ENCODE measurements at regions not wholly inside any gene's neighbourhood (a gene's known extent, or its start where the extent isn't known, plus 50 kb on each side); places are given as distances from the start of the nearest gene placed in this dataset.

DNA sequence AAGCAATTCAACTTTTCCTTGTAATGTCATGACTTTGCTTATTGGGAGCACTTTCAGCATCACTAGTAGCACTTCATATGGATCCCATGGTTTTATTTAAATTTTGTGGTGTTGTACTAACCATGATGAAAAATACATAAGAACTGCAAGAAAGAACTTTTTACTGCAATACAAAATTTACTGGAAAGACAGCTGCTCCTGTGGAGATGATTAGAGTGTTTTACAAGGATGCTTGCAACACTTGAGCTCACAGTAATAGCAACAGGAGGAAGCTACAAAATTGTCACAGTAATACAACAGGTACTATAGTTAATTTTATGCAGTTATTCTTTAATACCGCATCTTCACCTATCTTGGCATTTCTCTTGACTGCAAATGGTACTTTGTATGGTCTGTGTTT, 158.3 kb upstream of the TSLP start:
- TF ChIP-seq, protein P1, sequence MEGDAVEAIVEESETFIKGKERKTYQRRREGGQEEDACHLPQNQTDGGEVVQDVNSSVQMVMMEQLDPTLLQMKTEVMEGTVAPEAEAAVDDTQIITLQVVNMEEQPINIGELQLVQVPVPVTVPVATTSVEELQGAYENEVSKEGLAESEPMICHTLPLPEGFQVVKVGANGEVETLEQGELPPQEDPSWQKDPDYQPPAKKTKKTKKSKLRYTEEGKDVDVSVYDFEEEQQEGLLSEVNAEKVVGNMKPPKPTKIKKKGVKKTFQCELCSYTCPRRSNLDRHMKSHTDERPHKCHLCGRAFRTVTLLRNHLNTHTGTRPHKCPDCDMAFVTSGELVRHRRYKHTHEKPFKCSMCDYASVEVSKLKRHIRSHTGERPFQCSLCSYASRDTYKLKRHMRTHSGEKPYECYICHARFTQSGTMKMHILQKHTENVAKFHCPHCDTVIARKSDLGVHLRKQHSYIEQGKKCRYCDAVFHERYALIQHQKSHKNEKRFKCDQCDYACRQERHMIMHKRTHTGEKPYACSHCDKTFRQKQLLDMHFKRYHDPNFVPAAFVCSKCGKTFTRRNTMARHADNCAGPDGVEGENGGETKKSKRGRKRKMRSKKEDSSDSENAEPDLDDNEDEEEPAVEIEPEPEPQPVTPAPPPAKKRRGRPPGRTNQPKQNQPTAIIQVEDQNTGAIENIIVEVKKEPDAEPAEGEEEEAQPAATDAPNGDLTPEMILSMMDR (IDR thresholded peaks at IDR 0.05; ENCODE audit: low read depth, low read length), result no peak
- TF ChIP-seq POLR2A (IDR thresholded peaks at IDR 0.05; ENCODE audit: extremely low read depth, insufficient read length), result no peak
- TF ChIP-seq, protein P2, sequence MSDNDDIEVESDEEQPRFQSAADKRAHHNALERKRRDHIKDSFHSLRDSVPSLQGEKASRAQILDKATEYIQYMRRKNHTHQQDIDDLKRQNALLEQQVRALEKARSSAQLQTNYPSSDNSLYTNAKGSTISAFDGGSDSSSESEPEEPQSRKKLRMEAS (IDR thresholded peaks at IDR 0.05; ENCODE audit: low read depth, low read length), result no peak

Data from NB4 (cell line).